H1 (cell line): ENCODE measurements at regions not wholly inside any gene's neighbourhood (a gene's known extent, or its start where the extent isn't known, plus 50 kb on each side); places are given as distances from the start of the nearest gene placed in this dataset.

Experiments
- CTCF ChIA-PET: fragments of 300-600 bp; sonication (Branson Sonifier 250); formaldehyde crosslinking; loops from one replicate; lab custom pipeline; 2021; ENCODE audit not compliant: partially characterized antibody; lab: Charles Lee
- POLR2A ChIA-PET: fragments of 300-600 bp; sonication (Branson Sonifier 250); formaldehyde crosslinking; loops from one replicate; lab custom pipeline; 2021; ENCODE audit warnings: inconsistent platforms; ENCODE audit not compliant: partially characterized antibody; lab: Charles Lee
- DNase-seq, 2 experiments: peaks; one replicate each; pipeline versions ENCODE4 v3.0.0 to v3.0.0-alpha.2; 2010 to 2022; ENCODE audit warnings: low spot score in 2 of 2, low read depth in 1 of 2, mixed read lengths in 1 of 2
- FAIRE-seq: peaks from 2 replicates; lab custom pipeline; 2011; peaks lifted over from hg19 to GRCh38; lab: Jason Lieb, UNC
- H2AFZ ChIP-seq: 2 replicates; pipeline ENCODE4 v1.8.1; 2012; ENCODE audit warnings: low read length, inconsistent platforms
- H2AK5ac ChIP-seq: 2 replicates; pipeline ENCODE4 v1.6.1; 2013; ENCODE audit warnings: low read depth, low read length
- H2BK120ac ChIP-seq: replicated peaks from 2 replicates; pipeline ENCODE3; 2013; ENCODE audit warnings: low read depth, low read length, inconsistent platforms
- H2BK12ac ChIP-seq: 2 replicates; pipeline ENCODE4 v1.6.1; 2013; ENCODE audit warnings: low read depth, low read length
- H2BK15ac ChIP-seq: 2 replicates; pipeline ENCODE4 v1.6.1; 2013; ENCODE audit warnings: low read length
- H2BK20ac ChIP-seq: 2 replicates; pipeline ENCODE4 v1.6.1; 2013; ENCODE audit warnings: low read length
- H2BK5ac ChIP-seq: 2 replicates; pipeline ENCODE4 v1.6.1; 2013; ENCODE audit warnings: low read depth, low read length
- H3K14ac ChIP-seq: 2 replicates; pipeline ENCODE4 v1.6.1; 2013; ENCODE audit warnings: inconsistent platforms; ENCODE audit not compliant: insufficient read length
- H3K18ac ChIP-seq: 2 replicates; pipeline ENCODE4 v1.6.1; 2013; ENCODE audit warnings: low read length; ENCODE audit errors: extremely low read depth
- H3K23ac ChIP-seq: 2 replicates; pipeline ENCODE4 v1.6.1; 2013; ENCODE audit warnings: inconsistent platforms; ENCODE audit not compliant: insufficient read length
- H3K23me2 ChIP-seq: 2 replicates; pipeline ENCODE4 v1.6.1; 2013; ENCODE audit warnings: low read depth, low read length
- H3K27ac ChIP-seq: 2 replicates; pipeline ENCODE4 v1.6.1; 2011; ENCODE audit warnings: low read depth, low read length, inconsistent platforms
- H3K27me3 ChIP-seq, 4 experiments: replicated peaks in 1 of 4; 1 replicate in 1 of 4; 2 replicates in 3 of 4; pipeline versions ENCODE4 v1.6.1 to v1.8.1; 2011 to 2013; ENCODE audit warnings: low read length in 3 of 4, mild to moderate bottlenecking in 3 of 4, inconsistent platforms in 2 of 4, mixed read lengths in 2 of 4, moderate library complexity in 1 of 4; ENCODE audit not compliant: control insufficient read depth in 3 of 4, insufficient read depth in 3 of 4; ENCODE audit errors: extremely low read depth in 1 of 4
- H3K36me3 ChIP-seq, 4 experiments: 2 replicates each; pipeline versions ENCODE4 v1.6.1 to v1.8.1; 2011 to 2013; ENCODE audit warnings: mild to moderate bottlenecking in 4 of 4, low read length in 3 of 4, moderate library complexity in 2 of 4, control low read depth in 1 of 4, inconsistent platforms in 1 of 4; ENCODE audit not compliant: insufficient read depth in 4 of 4, control insufficient read depth in 2 of 4
- H3K4ac ChIP-seq: replicated peaks from 2 replicates; pipeline ENCODE3; 2013; ENCODE audit warnings: low read length, low read depth, mixed read lengths, inconsistent platforms; ENCODE audit not compliant: insufficient read length
- H3K4me1 ChIP-seq, 4 experiments: replicated peaks in 1 of 4; 1 replicate in 1 of 4; 2 replicates in 3 of 4; pipeline versions ENCODE4 v1.6.1 to v1.8.1; 2011 to 2013; ENCODE audit warnings: low read length in 3 of 4, inconsistent platforms in 2 of 4, mixed read lengths in 1 of 4; ENCODE audit not compliant: insufficient read depth in 4 of 4, control insufficient read depth in 3 of 4
- H3K4me2 ChIP-seq, 2 experiments: 2 replicates each; pipeline versions ENCODE4 v1.6.1 to v1.8.1; 2011 to 2013; ENCODE audit warnings: low read depth in 2 of 2, low read length in 2 of 2, control low read depth in 1 of 2, inconsistent platforms in 1 of 2, mild to moderate bottlenecking in 1 of 2; ENCODE audit not compliant: insufficient read depth in 1 of 2
- H3K4me3 ChIP-seq, 4 experiments: fragments of 200-600, 300-600 bp in 1 of 4; sonication (generic), shearing (Covaris generic), sonication (Bioruptor Twin) in 1 of 4; 2 replicates each; pipeline versions ENCODE4 v1.5.1 to v1.8.1; 2011 to 2016; ENCODE audit warnings: low read length in 4 of 4, low read depth in 3 of 4, control low read depth in 2 of 4, inconsistent platforms in 2 of 4, mild to moderate bottlenecking in 2 of 4, mixed read lengths in 1 of 4, moderate library complexity in 1 of 4; ENCODE audit not compliant: insufficient read depth in 2 of 4; ENCODE audit errors: extremely low read depth in 1 of 4
- H3K56ac ChIP-seq: replicated peaks from 2 replicates; pipeline ENCODE3; 2013; ENCODE audit warnings: low read depth, mild to moderate bottlenecking, mixed read lengths, low read length, inconsistent platforms; ENCODE audit not compliant: insufficient read length
- H3K79me1 ChIP-seq: 2 replicates; pipeline ENCODE4 v1.6.1; 2013; ENCODE audit warnings: low read depth, low read length, control low read depth
- H3K79me2 ChIP-seq, 2 experiments: 2 replicates each; pipeline versions ENCODE4 v1.6.1 to v1.8.1; 2012 to 2013; ENCODE audit warnings: low read length in 2 of 2, mild to moderate bottlenecking in 2 of 2, inconsistent platforms in 1 of 2; ENCODE audit not compliant: insufficient read depth in 2 of 2, control insufficient read depth in 1 of 2
- H3K9ac ChIP-seq, 4 experiments: replicated peaks in 1 of 4; 1 replicate in 1 of 4; 2 replicates in 3 of 4; pipeline versions ENCODE4 v1.6.1 to v1.8.1; 2011 to 2013; ENCODE audit warnings: low read depth in 3 of 4, low read length in 3 of 4, control low read depth in 2 of 4, mild to moderate bottlenecking in 2 of 4, moderate library complexity in 2 of 4, inconsistent platforms in 1 of 4; ENCODE audit errors: extremely low read depth in 1 of 4
- H3K9me3 ChIP-seq, 2 experiments: 2 replicates each; pipeline versions ENCODE4 v1.6.1 to v1.8.1; 2012 to 2013; ENCODE audit warnings: mild to moderate bottlenecking in 2 of 2, moderate library complexity in 2 of 2, control low read depth in 1 of 2, inconsistent platforms in 1 of 2, low read depth in 1 of 2, low read length in 1 of 2, mixed read lengths in 1 of 2; ENCODE audit not compliant: insufficient read depth in 2 of 2
- H4K20me1 ChIP-seq, 2 experiments: replicated peaks in 1 of 2; 2 replicates each; pipeline versions ENCODE3 to v1.8.1; 2011 to 2013; ENCODE audit warnings: inconsistent platforms in 2 of 2, low read length in 2 of 2, mild to moderate bottlenecking in 1 of 2; ENCODE audit not compliant: insufficient read depth in 2 of 2, control insufficient read depth in 1 of 2
- H4K5ac ChIP-seq: 2 replicates; pipeline ENCODE4 v1.6.1; 2013; ENCODE audit warnings: low read length, low read depth, mixed read lengths, inconsistent platforms; ENCODE audit not compliant: insufficient read length
- H4K8ac ChIP-seq: 2 replicates; pipeline ENCODE4 v1.8.0; 2013; ENCODE audit warnings: mild to moderate bottlenecking, moderate library complexity, low read length, inconsistent platforms; ENCODE audit not compliant: insufficient read depth; ENCODE audit errors: extremely low read depth
- H4K91ac ChIP-seq: replicated peaks from 2 replicates; pipeline ENCODE3; 2013; ENCODE audit warnings: low read length, mixed read lengths, inconsistent platforms; ENCODE audit not compliant: insufficient read length
- ASH2L ChIP-seq: fragments of 200-600, 300-600 bp; sonication (generic); IDR thresholded peaks from one replicate; pipeline ENCODE4 v1.7.1; 2017; ENCODE audit warnings: low read length
- CHD2 ChIP-seq: IDR thresholded peaks from 2 replicates; pipeline ENCODE4 v1.6.1; 2012; ENCODE audit warnings: low read length, improper control_type of control experiment
- FOSL1 ChIP-seq: IDR thresholded peaks from 2 replicates; pipeline ENCODE4 v1.6.1; 2011; ENCODE audit warnings: mild to moderate bottlenecking, low read depth, low read length, moderate library complexity; ENCODE audit not compliant: insufficient read depth
- JUND ChIP-seq: IDR thresholded peaks from 2 replicates; pipeline ENCODE4 v1.6.1; 2011; ENCODE audit warnings: mild to moderate bottlenecking, improper control_type of control experiment, low read length
- KDM1A ChIP-seq: fragments of 200-600, 300-600 bp; sonication (generic); IDR thresholded peaks from 2 replicates; pipeline ENCODE4 v1.7.1; 2016; ENCODE audit warnings: mild to moderate bottlenecking, low read length, borderline replicate concordance
- NANOG ChIP-seq: IDR thresholded peaks from 2 replicates; pipeline ENCODE4 v1.6.1; 2011; ENCODE audit warnings: low read length, low read depth, mild to moderate bottlenecking, inconsistent platforms; ENCODE audit not compliant: insufficient read depth, poor library complexity, severe bottlenecking
- POLR2A ChIP-seq, 2 experiments: IDR thresholded peaks; 1 replicate in 1 of 2; 2 replicates in 1 of 2; pipeline ENCODE4 v1.6.1; 2011; ENCODE audit warnings: low read depth in 2 of 2, low read length in 2 of 2, mild to moderate bottlenecking in 2 of 2; ENCODE audit errors: control extremely low read depth in 1 of 2
- RAD21 ChIP-seq, 2 experiments: IDR thresholded peaks in 1 of 2; conservative IDR thresholded peaks in 1 of 2; 2 replicates each; pipeline ENCODE4 v1.6.1; 2011; ENCODE audit warnings: low read depth in 2 of 2, low read length in 2 of 2, improper control_type of control experiment in 1 of 2, inconsistent platforms in 1 of 2, mild to moderate bottlenecking in 1 of 2, moderate library complexity in 1 of 2
- RNF2 ChIP-seq: fragments of 200-900, 300-1000 bp; sonication (generic); IDR thresholded peaks from 2 replicates; pipeline ENCODE4 v1.7.1; 2016; ENCODE audit warnings: borderline replicate concordance, low read depth, mild to moderate bottlenecking, antibody characterized with exemption, low read length; ENCODE audit not compliant: poor library complexity, severe bottlenecking; ENCODE audit errors: missing control alignments
- SAP30 ChIP-seq: fragments of 300-600 bp; sonication (generic); IDR thresholded peaks from 2 replicates; pipeline ENCODE4 v1.7.1; 2012; ENCODE audit warnings: low read length, moderate library complexity, mild to moderate bottlenecking, inconsistent platforms; ENCODE audit not compliant: insufficient read depth, insufficient replicate concordance
- SP1 ChIP-seq: IDR thresholded peaks from 2 replicates; pipeline ENCODE4 v1.6.1; 2011; ENCODE audit warnings: low read depth, low read length
- TCF12 ChIP-seq: IDR thresholded peaks from 2 replicates; pipeline ENCODE4 v1.6.1; 2011; ENCODE audit warnings: low read depth, mild to moderate bottlenecking, low read length
- ZNF274 ChIP-seq: IDR thresholded peaks from 2 replicates; pipeline ENCODE4 v1.7.0; 2012; ENCODE audit warnings: low read length, borderline replicate concordance; ENCODE audit errors: extremely low read depth
- WGBS, 2 experiments: shearing (Covaris generic) in 1 of 2; methylation state at CpG; one replicate each; pipeline versions ENCODE4 v1.1.6 to v1.1.7; 2013 to 2015; ENCODE audit warnings: low lambda C conversion rate in 2 of 2, mixed read lengths in 2 of 2, inconsistent platforms in 1 of 2, low coverage in 1 of 2, missing lambda C conversion rate in 1 of 2; ENCODE audit not compliant: insufficient replicate concordance in 2 of 2, insufficient coverage in 1 of 2, insufficient read length in 1 of 2; ENCODE audit errors: extremely low coverage in 1 of 2, missing lambda C conversion rate in 1 of 2; 5-methylcytosine and 5-hydroxymethylcytosine counted together
- TF ChIP-seq, protein P1 (sequence below): IDR thresholded peaks from 2 replicates; pipeline ENCODE4 v1.6.1; 2011; ENCODE audit warnings: low read length, improper control_type of control experiment

- Histone ChIP-seq H3K9ac (no peak overlapping the region), H3K4me3 (no peak overlapping the region), H3K27ac (no peak overlapping the region), H2AFZ (no peak overlapping the region), H3K79me1 (no peaks in the 10 kb centered on the region), H2BK20ac (no peak overlapping the region), H4K20me1 (no peaks in the 10 kb centered on the region), H4K5ac (no peak overlapping the region), H2BK5ac (no peak overlapping the region), H3K18ac (no peak overlapping the region), H3K14ac (no peak overlapping the region), H3K4ac (no peak overlapping the region), H2AK5ac (no peak overlapping the region), H3K9me3 (no peaks in the 10 kb centered on the region), H3K4me2 (no peak overlapping the region), H3K36me3 (no peaks in the 10 kb centered on the region), H2BK15ac (no peak overlapping the region), H3K4me1 (no peaks in the 10 kb centered on the region), H3K79me2 (no peaks in the 10 kb centered on the region), H4K8ac (no peak overlapping the region), H3K23me2 (no peaks in the 10 kb centered on the region), H2BK12ac (no peak overlapping the region), H3K23ac (no peak overlapping the region), H3K27me3 (no peaks in the 10 kb centered on the region), H2BK120ac (no peak overlapping the region), H3K56ac (no peak overlapping the region), H4K91ac (no peak overlapping the region)
- 88% methylated on average over 1 of the region's 1 CpG; no CpG with 5 or more reads in 1 of the 2 experiments for WGBS, 2 experiments
- ChIA-PET CTCF (interaction anchor here (0.9 to 2.5 kb wide), 3 partner anchors 9 to 142 kb away, joined by 3 to 10 read pairs (median 3); no protein-coding TSS in a partner anchor), POLR2A (no interaction called here)
- FAIRE-seq: no peak
- no peak for DNase-seq
- TF ChIP-seq SP1: no peak
- no peak for TF ChIP-seq POLR2A (IDR thresholded peaks at IDR 0.05; ENCODE audit: control extremely low read depth in 1 of 2, low read depth in 2 of 2, low read length in 2 of 2)
- no peak for TF ChIP-seq TCF12
- TF ChIP-seq, protein P1, sequence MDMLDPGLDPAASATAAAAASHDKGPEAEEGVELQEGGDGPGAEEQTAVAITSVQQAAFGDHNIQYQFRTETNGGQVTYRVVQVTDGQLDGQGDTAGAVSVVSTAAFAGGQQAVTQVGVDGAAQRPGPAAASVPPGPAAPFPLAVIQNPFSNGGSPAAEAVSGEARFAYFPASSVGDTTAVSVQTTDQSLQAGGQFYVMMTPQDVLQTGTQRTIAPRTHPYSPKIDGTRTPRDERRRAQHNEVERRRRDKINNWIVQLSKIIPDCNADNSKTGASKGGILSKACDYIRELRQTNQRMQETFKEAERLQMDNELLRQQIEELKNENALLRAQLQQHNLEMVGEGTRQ: no peak
- TF ChIP-seq NANOG: no peak
- TF ChIP-seq CHD2: no peak
- no peak for TF ChIP-seq ASH2L
- TF ChIP-seq ZNF274: no peak
- no peak for TF ChIP-seq RAD21 (IDR thresholded peaks at IDR 0.05 in 1 of 2, conservative IDR thresholded peaks at IDR 0.05 in 1 of 2; ENCODE audit: low read depth in 2 of 2, low read length in 2 of 2)
- TF ChIP-seq JUND: no peak
- no peak for TF ChIP-seq RNF2
- TF ChIP-seq SAP30: no peak
- no peak for TF ChIP-seq KDM1A
- TF ChIP-seq FOSL1: no peak
Observed at GRCh38 chr18:45458033-45458432, 157.2 kb upstream of the SLC14A2 start.
